ENCODE measurements at regions not wholly inside any gene's neighbourhood (a gene's known extent, or its start where the extent isn't known, plus 50 kb on each side); places are given as distances from the start of the nearest gene placed in this dataset.

- H3K36me3 ChIP-seq (ENCODE audit: control insufficient read depth, insufficient read depth, low read length) = no peaks in the 10 kb centered on the region
- no peak overlapping the region for H3K27ac ChIP-seq (ENCODE audit: low read depth, low read length)
- H3K9me3 ChIP-seq (ENCODE audit: control insufficient read depth, insufficient read depth, low read length) = no peaks in the 10 kb centered on the region
- peaks cover 9% of the 10 kb centered on the region; the same call in 1 of the 2 replicates for H3K4me1 ChIP-seq (ENCODE audit: control insufficient read depth, insufficient read depth, low read length)
- no peak overlapping the region for H3K4me3 ChIP-seq (ENCODE audit: low read depth, low read length)
- no peaks in the 10 kb centered on the region for H3K27me3 ChIP-seq (ENCODE audit: control insufficient read depth, insufficient read depth, low read length)
- no peak overlapping the region for H3K9ac ChIP-seq (ENCODE audit: low read depth, low read length)
Observed at GRCh38 chr3:59407425-59407824, 357.6 kb upstream of the CFAP20DC start.

GRCh38 chr3:59406943-59407342 is 357.1 kb upstream of the CFAP20DC start:
- Histone ChIP-seq H3K36me3 (ENCODE audit: control insufficient read depth, insufficient read depth, low read length) (no peaks in the 10 kb centered on the region), H3K27me3 (ENCODE audit: control insufficient read depth, insufficient read depth, low read length) (no peaks in the 10 kb centered on the region), H3K27ac (ENCODE audit: low read depth, low read length) (no peak overlapping the region), H3K4me3 (ENCODE audit: low read depth, low read length) (no peak overlapping the region), H3K4me1 (ENCODE audit: control insufficient read depth, insufficient read depth, low read length) (peaks cover 9% of the 10 kb centered on the region; the same call in 1 of the 2 replicates), H3K9me3 (ENCODE audit: control insufficient read depth, insufficient read depth, low read length) (no peaks in the 10 kb centered on the region), H3K9ac (ENCODE audit: low read depth, low read length) (no peak overlapping the region)

- Histone ChIP-seq H3K27ac (ENCODE audit: low read depth, low read length) (no peak overlapping the region), H3K27me3 (ENCODE audit: control insufficient read depth, insufficient read depth, low read length) (no peaks in the 10 kb centered on the region), H3K4me1 (ENCODE audit: control insufficient read depth, insufficient read depth, low read length) (peaks cover 9% of the 10 kb centered on the region; the same call in 1 of the 2 replicates), H3K9ac (ENCODE audit: low read depth, low read length) (no peak overlapping the region), H3K9me3 (ENCODE audit: control insufficient read depth, insufficient read depth, low read length) (no peaks in the 10 kb centered on the region), H3K4me3 (ENCODE audit: low read depth, low read length) (no peak overlapping the region), H3K36me3 (ENCODE audit: control insufficient read depth, insufficient read depth, low read length) (no peaks in the 10 kb centered on the region)
Observed at GRCh38 chr3:59404851-59405250, 355.0 kb upstream of the CFAP20DC start.

DNA sequence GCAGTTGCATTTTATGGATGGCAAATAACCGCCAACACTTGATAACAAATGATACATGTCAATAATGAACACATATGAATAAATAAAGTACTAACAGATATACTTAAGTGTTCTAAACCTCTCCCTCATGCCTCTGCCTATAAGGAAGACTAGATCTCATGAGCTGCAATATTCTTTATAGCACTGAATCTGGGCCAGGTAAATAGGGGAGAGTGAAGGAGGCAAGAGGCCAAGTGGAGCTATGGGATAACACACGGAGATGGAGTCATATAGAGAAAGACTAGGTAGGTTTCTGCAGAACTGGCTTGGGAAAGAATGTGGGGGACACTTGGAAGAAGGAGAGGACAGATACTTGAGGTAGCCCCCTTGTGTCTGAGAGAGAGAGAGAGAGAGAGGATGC is 354.2 kb upstream of the CFAP20DC start:
- Histone ChIP-seq H3K4me3 (ENCODE audit: low read depth, low read length) (no peak overlapping the region), H3K27me3 (ENCODE audit: control insufficient read depth, insufficient read depth, low read length) (no peaks in the 10 kb centered on the region), H3K9ac (ENCODE audit: low read depth, low read length) (no peak overlapping the region), H3K9me3 (ENCODE audit: control insufficient read depth, insufficient read depth, low read length) (no peaks in the 10 kb centered on the region), H3K4me1 (ENCODE audit: control insufficient read depth, insufficient read depth, low read length) (peaks cover 9% of the 10 kb centered on the region; the same call in 1 of the 2 replicates), H3K36me3 (ENCODE audit: control insufficient read depth, insufficient read depth, low read length) (no peaks in the 10 kb centered on the region), H3K27ac (ENCODE audit: low read depth, low read length) (no peak overlapping the region)

DNA sequence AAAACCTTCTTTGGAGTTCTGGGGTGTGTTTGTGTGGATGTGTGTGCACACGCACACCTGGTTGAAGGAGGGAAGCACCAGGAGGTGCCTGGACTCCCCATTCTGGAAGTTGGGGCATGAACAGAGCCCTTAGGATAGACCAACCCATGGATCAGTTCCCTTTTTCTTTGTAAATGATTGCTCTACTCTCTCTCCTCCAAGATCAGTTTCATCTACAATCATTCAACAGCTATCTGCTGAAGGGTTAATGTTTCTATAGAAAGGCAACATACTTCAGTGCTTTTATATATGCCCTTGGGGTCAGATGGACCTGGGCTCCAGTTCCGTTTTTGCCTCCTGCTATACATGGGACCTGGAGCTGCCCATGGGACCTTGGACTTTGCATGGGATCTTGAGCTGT is 352.1 kb upstream of the CFAP20DC start:
- H3K9ac ChIP-seq (ENCODE audit: low read depth, low read length) = no peak overlapping the region
- H3K36me3 ChIP-seq (ENCODE audit: control insufficient read depth, insufficient read depth, low read length) = no peaks in the 10 kb centered on the region
- H3K9me3 ChIP-seq (ENCODE audit: control insufficient read depth, insufficient read depth, low read length) = no peaks in the 10 kb centered on the region
- peaks cover 9% of the 10 kb centered on the region; the same call in 1 of the 2 replicates for H3K4me1 ChIP-seq (ENCODE audit: control insufficient read depth, insufficient read depth, low read length)
- no peaks in the 10 kb centered on the region for H3K27me3 ChIP-seq (ENCODE audit: control insufficient read depth, insufficient read depth, low read length)
- no peak overlapping the region for H3K4me3 ChIP-seq (ENCODE audit: low read depth, low read length)
- H3K27ac ChIP-seq (ENCODE audit: low read depth, low read length) = no peak overlapping the region

DNA sequence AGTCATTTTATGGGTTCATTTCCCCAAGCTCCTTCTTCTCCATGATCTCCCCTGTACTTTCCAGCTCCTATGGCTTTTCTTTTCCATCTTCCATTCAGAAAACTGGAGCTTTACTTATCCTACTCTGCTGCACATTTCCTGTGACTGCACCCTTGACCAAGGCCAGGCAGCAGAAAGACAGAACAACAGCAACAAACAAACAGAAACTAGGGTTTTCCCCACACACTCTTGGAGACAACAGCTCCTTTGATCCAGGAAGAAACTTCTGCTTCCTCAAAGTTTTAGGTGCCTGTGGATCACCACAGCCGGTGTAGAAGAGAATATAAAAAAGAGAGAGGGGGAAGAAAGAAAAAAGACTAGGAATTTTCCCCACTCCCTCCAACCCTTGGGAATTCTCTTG is 342.3 kb upstream of the CFAP20DC start:
- no peak overlapping the region for H3K9ac ChIP-seq (ENCODE audit: low read depth, low read length)
- H3K27ac ChIP-seq (ENCODE audit: low read depth, low read length) = no peak overlapping the region
- no peaks in the 10 kb centered on the region for H3K36me3 ChIP-seq (ENCODE audit: control insufficient read depth, insufficient read depth, low read length)
- no peaks in the 10 kb centered on the region for H3K27me3 ChIP-seq (ENCODE audit: control insufficient read depth, insufficient read depth, low read length)
- H3K4me1 ChIP-seq (ENCODE audit: control insufficient read depth, insufficient read depth, low read length) = no peaks in the 10 kb centered on the region
- 0 out of 2 replicates have a peak, but pooled peaks cover 3% of the 10 kb centered on the region for H3K9me3 ChIP-seq (ENCODE audit: control insufficient read depth, insufficient read depth, low read length)
- no peak overlapping the region for H3K4me3 ChIP-seq (ENCODE audit: low read depth, low read length)

DNA sequence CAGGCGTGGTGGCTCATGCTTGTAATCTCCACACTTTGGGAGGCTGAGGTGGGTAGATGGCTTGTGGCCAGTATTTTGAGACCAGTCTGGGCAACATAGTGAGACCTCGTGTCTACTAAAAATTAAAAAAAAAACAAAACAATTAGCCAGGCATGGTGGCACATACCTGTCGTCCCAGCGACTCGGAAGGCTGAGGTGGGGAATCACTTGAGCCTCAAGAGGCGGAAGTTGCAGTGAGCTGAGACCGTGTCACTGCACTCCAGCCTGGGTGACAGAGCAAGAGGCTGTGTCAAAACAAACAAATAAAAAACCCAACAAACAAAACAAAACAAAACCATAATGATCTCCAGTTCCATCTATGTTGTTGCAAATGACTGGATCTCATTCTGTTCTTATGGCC is 341.3 kb upstream of the CFAP20DC start:
- H3K27ac ChIP-seq (ENCODE audit: low read depth, low read length) = no peak overlapping the region
- no peaks in the 10 kb centered on the region for H3K36me3 ChIP-seq (ENCODE audit: control insufficient read depth, insufficient read depth, low read length)
- no peak overlapping the region for H3K4me3 ChIP-seq (ENCODE audit: low read depth, low read length)
- no peaks in the 10 kb centered on the region for H3K4me1 ChIP-seq (ENCODE audit: control insufficient read depth, insufficient read depth, low read length)
- H3K9me3 ChIP-seq (ENCODE audit: control insufficient read depth, insufficient read depth, low read length) = 0 out of 2 replicates have a peak, but pooled peaks cover 3% of the 10 kb centered on the region
- no peaks in the 10 kb centered on the region for H3K27me3 ChIP-seq (ENCODE audit: control insufficient read depth, insufficient read depth, low read length)
- H3K9ac ChIP-seq (ENCODE audit: low read depth, low read length) = no peak overlapping the region

GRCh38 chr3:59388555-59389270 is 338.9 kb upstream of the CFAP20DC start:
- Histone ChIP-seq H3K4me3 (ENCODE audit: low read depth, low read length) (no peak overlapping the region), H3K27ac (ENCODE audit: low read depth, low read length) (no peak overlapping the region), H3K4me1 (ENCODE audit: control insufficient read depth, insufficient read depth, low read length) (no peaks in the 10 kb centered on the region), H3K9me3 (ENCODE audit: control insufficient read depth, insufficient read depth, low read length) (no peaks in the 10 kb centered on the region), H3K36me3 (ENCODE audit: control insufficient read depth, insufficient read depth, low read length) (no peaks in the 10 kb centered on the region), H3K27me3 (ENCODE audit: control insufficient read depth, insufficient read depth, low read length) (no peaks in the 10 kb centered on the region), H3K9ac (ENCODE audit: low read depth, low read length) (no peak overlapping the region)

GRCh38 chr3:59386165-59386564 is 336.3 kb upstream of the CFAP20DC start:
- H3K27ac ChIP-seq (ENCODE audit: low read depth, low read length) = no peak overlapping the region
- no peaks in the 10 kb centered on the region for H3K36me3 ChIP-seq (ENCODE audit: control insufficient read depth, insufficient read depth, low read length)
- no peak overlapping the region for H3K9ac ChIP-seq (ENCODE audit: low read depth, low read length)
- no peaks in the 10 kb centered on the region for H3K9me3 ChIP-seq (ENCODE audit: control insufficient read depth, insufficient read depth, low read length)
- no peaks in the 10 kb centered on the region for H3K4me1 ChIP-seq (ENCODE audit: control insufficient read depth, insufficient read depth, low read length)
- no peaks in the 10 kb centered on the region for H3K27me3 ChIP-seq (ENCODE audit: control insufficient read depth, insufficient read depth, low read length)
- H3K4me3 ChIP-seq (ENCODE audit: low read depth, low read length) = no peak overlapping the region

DNA sequence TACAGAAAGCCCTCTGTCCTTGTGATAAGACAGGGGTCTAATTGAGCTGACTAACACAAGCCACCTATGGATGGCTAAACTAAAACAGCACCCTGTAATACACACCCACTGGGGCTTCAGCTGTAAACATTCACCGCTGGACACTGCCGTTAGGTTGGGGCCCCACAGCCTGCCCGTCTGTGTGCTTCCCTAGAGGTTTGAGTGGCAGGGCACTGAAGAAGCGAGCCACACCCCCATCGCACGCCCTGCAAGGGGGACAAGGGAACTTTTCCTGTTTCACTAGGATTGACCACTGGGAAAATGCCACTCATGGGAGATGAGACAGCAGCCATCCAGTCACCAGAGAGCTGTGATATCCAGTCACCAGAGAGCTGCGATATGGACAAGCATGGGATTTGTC is 335.7 kb upstream of the CFAP20DC start:
- Histone ChIP-seq H3K36me3 (ENCODE audit: control insufficient read depth, insufficient read depth, low read length) (no peaks in the 10 kb centered on the region), H3K27me3 (ENCODE audit: control insufficient read depth, insufficient read depth, low read length) (no peaks in the 10 kb centered on the region), H3K9me3 (ENCODE audit: control insufficient read depth, insufficient read depth, low read length) (no peaks in the 10 kb centered on the region), H3K4me1 (ENCODE audit: control insufficient read depth, insufficient read depth, low read length) (no peaks in the 10 kb centered on the region), H3K4me3 (ENCODE audit: low read depth, low read length) (no peak overlapping the region), H3K9ac (ENCODE audit: low read depth, low read length) (no peak overlapping the region), H3K27ac (ENCODE audit: low read depth, low read length) (no peak overlapping the region)

DNA sequence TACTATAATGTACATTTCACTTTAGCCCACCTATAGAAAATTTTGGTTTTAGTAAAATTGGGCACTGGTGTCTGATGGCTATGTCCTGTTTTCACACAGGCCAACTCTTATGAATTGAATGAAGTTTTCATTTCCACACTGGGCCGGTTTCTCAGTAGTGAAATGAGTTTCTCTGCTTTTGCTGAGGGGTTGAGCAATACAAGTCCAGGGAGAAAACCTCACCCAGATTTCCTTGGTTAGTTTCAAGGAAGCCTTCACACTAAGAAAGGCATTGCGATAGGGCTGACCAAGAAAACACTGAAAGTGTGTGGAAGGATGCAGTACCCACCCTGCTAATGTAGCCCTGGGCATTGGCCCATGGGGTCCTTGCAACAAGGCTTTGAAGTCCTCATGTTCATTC is 331.5 kb upstream of the CFAP20DC start:
- H3K27me3 ChIP-seq (ENCODE audit: control insufficient read depth, insufficient read depth, low read length) = no peaks in the 10 kb centered on the region
- H3K36me3 ChIP-seq (ENCODE audit: control insufficient read depth, insufficient read depth, low read length) = no peaks in the 10 kb centered on the region
- no peak overlapping the region for H3K9ac ChIP-seq (ENCODE audit: low read depth, low read length)
- H3K4me1 ChIP-seq (ENCODE audit: control insufficient read depth, insufficient read depth, low read length) = no peaks in the 10 kb centered on the region
- no peak overlapping the region for H3K4me3 ChIP-seq (ENCODE audit: low read depth, low read length)
- no peak overlapping the region for H3K27ac ChIP-seq (ENCODE audit: low read depth, low read length)
- no peaks in the 10 kb centered on the region for H3K9me3 ChIP-seq (ENCODE audit: control insufficient read depth, insufficient read depth, low read length)

Data from HUES48 (cell line).